Vagina (tissue), 2 donors: ENCODE measurements at regions not wholly inside any gene's neighbourhood (a gene's known extent, or its start where the extent isn't known, plus 50 kb on each side); places are given as distances from the start of the nearest gene placed in this dataset.

Source experiments
- DNase-seq, 2 donors: peaks; one replicate each; pipeline ENCODE4 v3.0.0-alpha.2; 2017; ENCODE audit errors: extremely low spot score in 2 of 2
- H3K27ac ChIP-seq: fragments of 200-600 bp; sonication (generic); one replicate; pipeline ENCODE4 v1.5.1; 2019
- H3K27me3 ChIP-seq: fragments of 200-600 bp; sonication (generic); one replicate; pipeline ENCODE4 v1.5.1; 2019
- H3K36me3 ChIP-seq, 2 donors: fragments of 200-600 bp; sonication (generic); one replicate each; pipeline ENCODE4 v1.5.1; 2017 to 2019
- H3K4me1 ChIP-seq: fragments of 200-600 bp; sonication (generic); one replicate; pipeline ENCODE4 v1.5.1; 2019
- H3K4me3 ChIP-seq, 2 donors: fragments of 200-600 bp; sonication (generic); 1 replicate in 1 of 2; 2 replicates in 1 of 2; pipeline ENCODE4 v1.5.1; 2016 to 2019
- H3K9me3 ChIP-seq: fragments of 200-600 bp; sonication (generic); one replicate; pipeline ENCODE4 v1.5.1; 2019
- POLR2A ChIP-seq, 2 donors: fragments of 450-650 bp; IDR thresholded peaks; one replicate each; pipeline ENCODE4 v1.6.1; 2017; ENCODE audit warnings: antibody characterized with exemption in 2 of 2, mild to moderate bottlenecking in 2 of 2, moderate library complexity in 2 of 2
- POLR2AphosphoS5 ChIP-seq, 2 donors: sonication (generic); formaldehyde crosslinking; IDR thresholded peaks; one replicate each; pipeline ENCODE4 v1.9.0; 2017; ENCODE audit warnings: antibody characterized with exemption in 2 of 2, mild to moderate bottlenecking in 2 of 2, low read depth in 1 of 2; ENCODE audit not compliant: insufficient read depth in 1 of 2
- intact Hi-C: fragments of 100-400 bp; cut with DNase I; formaldehyde crosslinking; loops from one replicate; pipeline ENCODE4 v1.15.1; 2023
- TF ChIP-seq, protein P1 (sequence below), 3 experiments: fragments of 450-650 bp in 2 of 3; fragments of 200-600 bp in 1 of 3; sonication (generic) in 1 of 3; IDR thresholded peaks; one replicate each; pipeline ENCODE4 v1.5.1; 2017 to 2019; ENCODE audit warnings: antibody characterized with exemption in 3 of 3, mild to moderate bottlenecking in 2 of 3, moderate library complexity in 2 of 3

DNA sequence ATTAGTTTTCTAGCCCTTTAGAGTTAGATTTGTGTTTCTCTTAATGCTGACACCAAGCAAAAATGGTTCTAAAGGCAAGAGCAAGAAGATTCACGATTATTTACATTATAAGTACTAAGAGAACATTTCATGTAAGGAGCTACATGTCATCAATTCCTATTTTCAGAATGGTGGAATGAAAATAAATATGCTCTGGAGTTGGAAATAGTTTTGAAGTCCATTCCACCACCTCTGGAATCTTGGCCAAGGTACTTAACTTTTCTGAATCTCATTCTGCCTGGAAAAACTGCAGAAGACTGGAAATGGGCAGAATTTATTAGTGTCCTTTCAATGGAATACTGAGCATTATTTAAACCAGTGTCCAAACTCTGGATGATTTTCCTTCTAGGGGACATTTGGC is 125.1 kb upstream of the RAB11FIP2 start:
- TF ChIP-seq POLR2AphosphoS5 (IDR thresholded peaks at IDR 0.05; ENCODE audit: insufficient read depth in 1 of 2, low read depth in 1 of 2) (no peak), POLR2A (IDR thresholded peaks at IDR 0.05) (no peak)
- TF ChIP-seq, protein P1, sequence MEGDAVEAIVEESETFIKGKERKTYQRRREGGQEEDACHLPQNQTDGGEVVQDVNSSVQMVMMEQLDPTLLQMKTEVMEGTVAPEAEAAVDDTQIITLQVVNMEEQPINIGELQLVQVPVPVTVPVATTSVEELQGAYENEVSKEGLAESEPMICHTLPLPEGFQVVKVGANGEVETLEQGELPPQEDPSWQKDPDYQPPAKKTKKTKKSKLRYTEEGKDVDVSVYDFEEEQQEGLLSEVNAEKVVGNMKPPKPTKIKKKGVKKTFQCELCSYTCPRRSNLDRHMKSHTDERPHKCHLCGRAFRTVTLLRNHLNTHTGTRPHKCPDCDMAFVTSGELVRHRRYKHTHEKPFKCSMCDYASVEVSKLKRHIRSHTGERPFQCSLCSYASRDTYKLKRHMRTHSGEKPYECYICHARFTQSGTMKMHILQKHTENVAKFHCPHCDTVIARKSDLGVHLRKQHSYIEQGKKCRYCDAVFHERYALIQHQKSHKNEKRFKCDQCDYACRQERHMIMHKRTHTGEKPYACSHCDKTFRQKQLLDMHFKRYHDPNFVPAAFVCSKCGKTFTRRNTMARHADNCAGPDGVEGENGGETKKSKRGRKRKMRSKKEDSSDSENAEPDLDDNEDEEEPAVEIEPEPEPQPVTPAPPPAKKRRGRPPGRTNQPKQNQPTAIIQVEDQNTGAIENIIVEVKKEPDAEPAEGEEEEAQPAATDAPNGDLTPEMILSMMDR (IDR thresholded peaks at IDR 0.05): no peak
- Histone ChIP-seq H3K9me3 (no peaks in the 10 kb centered on the region), H3K4me1 (no peaks in the 10 kb centered on the region), H3K27ac (no peak overlapping the region), H3K4me3 (no peak overlapping the region), H3K27me3 (no peaks in the 10 kb centered on the region), H3K36me3 (no peaks in the 10 kb centered on the region)
- intact Hi-C loops: no loop called here
- DNase-seq: no peak

DNA sequence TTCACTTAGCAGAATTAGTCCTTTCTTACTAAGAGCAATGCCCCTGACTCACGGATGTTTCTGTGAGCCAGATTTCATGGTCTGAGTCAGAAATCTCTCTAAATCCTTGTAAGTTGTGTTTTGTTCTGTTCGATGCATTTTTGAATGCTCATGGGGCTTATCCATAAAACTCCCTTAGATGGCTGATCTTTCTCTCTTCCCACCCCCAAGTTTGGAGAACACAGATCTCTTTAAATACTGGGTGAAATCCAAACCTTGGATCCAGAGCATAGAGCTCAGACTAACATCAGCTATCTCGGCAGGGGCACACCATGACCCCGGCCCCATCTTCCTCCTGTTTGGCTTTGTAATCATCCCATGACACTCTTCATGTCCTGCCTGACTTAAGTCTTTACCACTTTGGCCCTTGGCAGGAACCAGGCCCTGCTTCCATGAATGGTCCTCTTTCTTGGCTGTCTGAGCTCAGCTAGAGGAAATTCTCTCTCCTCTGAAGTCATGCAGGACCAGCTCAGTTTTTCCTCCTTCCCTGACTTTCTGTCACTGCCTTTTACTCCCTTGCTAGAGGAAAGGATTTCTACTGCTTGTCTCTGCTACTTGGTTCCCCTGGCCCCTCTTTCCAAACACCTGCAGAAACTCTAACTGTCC is 120.4 kb upstream of the RAB11FIP2 start:
- H3K36me3 ChIP-seq: no peaks in the 10 kb centered on the region
- no peaks in the 10 kb centered on the region for H3K4me1 ChIP-seq
- intact Hi-C loops: no loop called here
- no peak overlapping the region for H3K27ac ChIP-seq
- no peaks in the 10 kb centered on the region for H3K27me3 ChIP-seq
- TF ChIP-seq POLR2AphosphoS5 (IDR thresholded peaks at IDR 0.05; ENCODE audit: insufficient read depth in 1 of 2, low read depth in 1 of 2) (no peak), POLR2A (IDR thresholded peaks at IDR 0.05) (no peak)
- TF ChIP-seq, protein P1 (IDR thresholded peaks at IDR 0.05): no peak
- no peaks in the 10 kb centered on the region for H3K9me3 ChIP-seq
- no peak for DNase-seq
- no peak overlapping the region for H3K4me3 ChIP-seq

DNA sequence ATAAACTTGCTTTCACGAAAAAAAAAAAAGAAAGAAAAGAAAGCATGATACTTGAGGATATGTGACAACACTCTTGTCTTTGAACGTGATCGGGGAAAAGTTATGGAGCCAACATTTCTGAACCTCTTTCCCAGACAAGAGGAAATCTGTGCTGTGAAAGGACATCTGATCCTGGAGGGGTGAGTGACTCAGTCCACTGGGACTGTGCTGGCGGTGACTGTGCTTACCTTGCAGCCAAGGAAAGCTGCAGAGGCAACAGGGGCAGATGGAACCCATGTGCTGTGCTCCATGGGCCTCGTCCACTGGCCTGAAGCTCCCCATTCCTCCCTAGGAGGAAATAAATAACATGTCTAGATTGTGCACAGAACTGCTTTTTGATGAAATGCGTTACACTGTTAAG is 116.5 kb upstream of the RAB11FIP2 start:
- no peak for DNase-seq
- Histone ChIP-seq H3K36me3 (no peaks in the 10 kb centered on the region), H3K4me3 (no peak overlapping the region), H3K27ac (no peak overlapping the region), H3K27me3 (no peaks in the 10 kb centered on the region), H3K9me3 (no peaks in the 10 kb centered on the region), H3K4me1 (no peaks in the 10 kb centered on the region)
- intact Hi-C loops: no loop called here
- TF ChIP-seq, protein P1 (IDR thresholded peaks at IDR 0.05): no peak
- no peak for TF ChIP-seq POLR2AphosphoS5 (IDR thresholded peaks at IDR 0.05; ENCODE audit: insufficient read depth in 1 of 2, low read depth in 1 of 2)
- no peak for TF ChIP-seq POLR2A (IDR thresholded peaks at IDR 0.05)

DNA sequence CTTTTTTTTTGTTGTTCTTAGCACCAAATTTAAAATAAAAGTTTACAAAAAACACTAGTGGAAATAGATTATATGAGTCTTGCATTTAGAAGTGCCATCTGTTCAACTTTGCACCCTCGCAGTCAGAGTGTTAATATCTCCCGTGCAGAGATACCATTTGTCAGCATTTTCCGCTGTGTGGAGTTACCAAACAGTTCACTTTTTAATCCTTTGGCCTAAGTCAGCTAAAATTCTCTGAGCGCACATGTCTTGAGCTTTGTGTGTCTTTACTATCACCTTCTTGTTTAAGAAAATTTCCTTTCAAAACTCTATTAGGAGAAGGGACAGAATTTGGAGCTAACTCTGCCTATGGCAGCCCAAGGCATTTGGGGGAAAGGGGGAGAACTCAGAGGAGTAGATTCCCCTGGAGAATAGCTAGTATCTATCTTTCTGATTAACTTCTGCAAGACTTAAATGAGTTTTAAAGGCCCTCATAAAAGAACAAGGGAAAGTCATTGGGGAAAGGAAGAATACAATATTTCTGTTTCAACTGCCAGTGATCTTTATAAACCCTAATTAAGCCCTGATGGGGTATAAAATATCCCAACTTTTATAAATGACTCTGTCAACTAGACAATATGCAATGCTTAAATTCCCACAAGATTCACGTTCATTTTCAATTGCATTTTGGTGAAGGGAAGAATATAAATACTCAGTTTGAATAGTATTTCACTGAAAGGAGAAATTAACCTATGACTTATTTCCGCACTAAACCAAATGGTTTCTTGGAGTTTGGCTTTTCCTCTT is 114.9 kb upstream of the RAB11FIP2 start:
- Histone ChIP-seq H3K36me3 (no peaks in the 10 kb centered on the region), H3K4me3 (no peak overlapping the region), H3K27ac (no peak overlapping the region), H3K9me3 (no peaks in the 10 kb centered on the region), H3K27me3 (no peaks in the 10 kb centered on the region), H3K4me1 (no peaks in the 10 kb centered on the region)
- TF ChIP-seq POLR2A (IDR thresholded peaks at IDR 0.05): no peak
- TF ChIP-seq, protein P1 (IDR thresholded peaks at IDR 0.05): no peak
- TF ChIP-seq POLR2AphosphoS5 (IDR thresholded peaks at IDR 0.05; ENCODE audit: insufficient read depth in 1 of 2, low read depth in 1 of 2): no peak
- intact Hi-C loops: no loop called here
- no peak for DNase-seq

DNA sequence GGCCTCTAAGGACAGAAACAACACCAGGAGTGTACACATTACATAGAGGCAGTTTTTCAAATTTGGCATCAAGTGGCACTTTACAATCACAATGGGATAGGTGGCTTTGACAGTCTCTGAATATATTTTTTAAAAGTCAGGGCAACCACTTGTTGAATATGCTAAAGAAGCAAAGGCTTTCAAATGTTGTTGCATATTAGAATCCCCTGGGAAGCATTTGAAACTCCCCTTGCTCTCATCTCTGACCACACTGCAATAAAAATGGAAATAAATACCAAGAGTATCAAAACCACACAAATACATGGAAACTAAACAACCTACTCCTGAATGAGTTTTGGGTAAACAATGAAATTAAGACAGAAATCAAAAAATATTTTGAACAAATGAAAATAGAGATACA is 106.5 kb upstream of the RAB11FIP2 start:
- TF ChIP-seq POLR2AphosphoS5 (IDR thresholded peaks at IDR 0.05; ENCODE audit: insufficient read depth in 1 of 2, low read depth in 1 of 2) (no peak), POLR2A (IDR thresholded peaks at IDR 0.05) (no peak)
- TF ChIP-seq, protein P1 (IDR thresholded peaks at IDR 0.05): no peak
- intact Hi-C loops: no loop called here

More for the DNA sequence above, 106.5 kb upstream of the RAB11FIP2 start:
- no peak overlapping the region for H3K4me3 ChIP-seq
- no peak for DNase-seq
- H3K4me1 ChIP-seq: no peaks in the 10 kb centered on the region
- no peaks in the 10 kb centered on the region for H3K27me3 ChIP-seq
- no peak overlapping the region for H3K27ac ChIP-seq
- no peaks in the 10 kb centered on the region for H3K36me3 ChIP-seq
- H3K9me3 ChIP-seq: no peaks in the 10 kb centered on the region
